HepG2 (cell line): ENCODE measurements at regions not wholly inside any gene's neighbourhood (a gene's known extent, or its start where the extent isn't known, plus 50 kb on each side); places are given as distances from the start of the nearest gene placed in this dataset.
A peak's percentile ranks its signal among the peaks of the same experiment; 100 is the strongest.

ENCODE experiments used
- ATF3 ChIP-seq: sonication (generic); formaldehyde crosslinking; IDR thresholded peaks from 2 replicates; pipeline ENCODE4 v1.4.0; 2020; ENCODE audit warnings: missing genetic modification reagents
- ATF4 ChIP-seq, 2 experiments: fragments of 450-650 bp in 1 of 2; sonication (generic) in 1 of 2; formaldehyde crosslinking; IDR thresholded peaks; 2 replicates each; pipeline versions ENCODE4 v1.5.0 to v1.8.0; 2020 to 2022; ENCODE audit warnings: mild to moderate bottlenecking in 1 of 2, missing genetic modification reagents in 1 of 2
- CREB1 ChIP-seq, 2 experiments: fragments of 450-650 bp in 1 of 2; IDR thresholded peaks; 2 replicates each; pipeline ENCODE4 v1.6.1; 2016 to 2017; ENCODE audit warnings: control low read depth in 1 of 2, mild to moderate bottlenecking in 1 of 2, missing compliant biosample characterization in 1 of 2, missing genetic modification characterization in 1 of 2
- GPBP1L1 ChIP-seq: sonication (generic); formaldehyde crosslinking; IDR thresholded peaks from 2 replicates; pipeline ENCODE4 v1.5.0; 2020; ENCODE audit warnings: mild to moderate bottlenecking, missing genetic modification reagents
- HNF4G ChIP-seq, 2 experiments: sonication (generic) in 1 of 2; formaldehyde crosslinking in 1 of 2; IDR thresholded peaks; 2 replicates each; pipeline versions ENCODE4 v1.4.0 to v1.6.1; 2011 to 2020; ENCODE audit warnings: borderline replicate concordance in 2 of 2, low read depth in 2 of 2, mild to moderate bottlenecking in 2 of 2, low read length in 1 of 2, missing genetic modification reagents in 1 of 2, moderate library complexity in 1 of 2
- MATR3 ChIP-seq: sonication (generic); formaldehyde crosslinking; IDR thresholded peaks from 2 replicates; pipeline ENCODE4 v1.4.0; 2020; ENCODE audit warnings: missing genetic modification reagents
- MZF1 ChIP-seq: sonication (generic); formaldehyde crosslinking; IDR thresholded peaks from 2 replicates; pipeline ENCODE4 v1.8.1; 2023; ENCODE audit warnings: mild to moderate bottlenecking, missing genetic modification reagents, borderline replicate concordance
- SMARCC2 ChIP-seq: fragments of 450-650 bp; IDR thresholded peaks from 2 replicates; pipeline ENCODE4 v1.6.1; 2017; ENCODE audit warnings: antibody characterized with exemption, mild to moderate bottlenecking
- SMYD3 ChIP-seq: sonication (generic); formaldehyde crosslinking; IDR thresholded peaks from 2 replicates; pipeline ENCODE4 v1.8.1; 2023; ENCODE audit warnings: mild to moderate bottlenecking, missing genetic modification reagents
- SP2 ChIP-seq: sonication (generic); formaldehyde crosslinking; IDR thresholded peaks from 2 replicates; pipeline ENCODE4 v1.5.1; 2020; ENCODE audit warnings: mild to moderate bottlenecking, missing genetic modification reagents
- TEF ChIP-seq: sonication (generic); formaldehyde crosslinking; IDR thresholded peaks from 2 replicates; pipeline ENCODE4 v1.5.0; 2020; ENCODE audit warnings: missing genetic modification reagents
- ZBTB49 ChIP-seq: sonication (generic); formaldehyde crosslinking; IDR thresholded peaks from 2 replicates; pipeline ENCODE4 v1.4.0; 2020; ENCODE audit warnings: missing genetic modification reagents, borderline replicate concordance
- ZNF234 ChIP-seq: sonication (generic); formaldehyde crosslinking; conservative IDR thresholded peaks from 2 replicates; pipeline ENCODE4 v1.5.1; 2020; ENCODE audit warnings: mild to moderate bottlenecking, missing genetic modification reagents
- ZNF354B ChIP-seq: sonication (generic); formaldehyde crosslinking; IDR thresholded peaks from 2 replicates; pipeline ENCODE4 v1.8.0; 2022; ENCODE audit warnings: mild to moderate bottlenecking, missing genetic modification reagents
- ZNF563 ChIP-seq: sonication (generic); formaldehyde crosslinking; IDR thresholded peaks from 2 replicates; pipeline ENCODE4 v1.8.0; 2022; ENCODE audit warnings: mild to moderate bottlenecking, moderate library complexity, missing genetic modification reagents
- ZNF629 ChIP-seq: sonication (generic); formaldehyde crosslinking; conservative IDR thresholded peaks from 2 replicates; pipeline ENCODE4 v1.5.0; 2020; ENCODE audit warnings: missing genetic modification reagents
- ZNF772 ChIP-seq: sonication (generic); formaldehyde crosslinking; IDR thresholded peaks from 2 replicates; pipeline ENCODE4 v1.5.0; 2020; ENCODE audit warnings: mild to moderate bottlenecking, missing genetic modification reagents
- ZNF839 ChIP-seq: sonication (generic); formaldehyde crosslinking; IDR thresholded peaks from 2 replicates; pipeline ENCODE4 v1.4.0; 2020; ENCODE audit warnings: missing genetic modification reagents, mild to moderate bottlenecking, borderline replicate concordance
- ZSCAN5A ChIP-seq: sonication (generic); formaldehyde crosslinking; IDR thresholded peaks from 2 replicates; pipeline ENCODE4 v1.8.0; 2022; ENCODE audit warnings: mild to moderate bottlenecking, missing genetic modification reagents, borderline replicate concordance

- TF ChIP-seq MZF1 (CRISPR knock-in tag): no peak
- no peak for TF ChIP-seq SP2 (CRISPR knock-in tag)
- peak; percentile 25; the same call in 1 of the 2 replicates for TF ChIP-seq ZNF772 (CRISPR knock-in tag)
- TF ChIP-seq GPBP1L1: no peak
- TF ChIP-seq HNF4G (IDR thresholded peaks at IDR 0.05; ENCODE audit: borderline replicate concordance, low read depth, low read length): peak; percentile 85; the same call in 1 of the 2 replicates
- peak; percentile 83; the same call in 1 of the 2 replicates for TF ChIP-seq HNF4G (CRISPR knock-in tag; IDR thresholded peaks at IDR 0.05; ENCODE audit: borderline replicate concordance, low read depth)
- TF ChIP-seq ZBTB49 (CRISPR knock-in tag): no peak
- TF ChIP-seq ATF3: peak; percentile 96
- no peak for TF ChIP-seq ZNF839 (CRISPR knock-in tag)
- no peak for TF ChIP-seq ZNF234 (CRISPR knock-in tag)
- TF ChIP-seq ZNF563 (CRISPR knock-in tag): no peak
- no peak for TF ChIP-seq SMYD3 (CRISPR knock-in tag)
- TF ChIP-seq CREB1 (IDR thresholded peaks at IDR 0.05): no peak; the same call in 1 of the 2 replicates
- no peak; the same call in 1 of the 2 replicates for TF ChIP-seq CREB1 (CRISPR knock-in tag; IDR thresholded peaks at IDR 0.05)
- peak in 1 of 2 experiments; percentile 55; a peak in 1 of 4 replicates for TF ChIP-seq ATF4 (CRISPR knock-in tag; IDR thresholded peaks at IDR 0.05)
- TF ChIP-seq ZNF629: no peak
- no peak for TF ChIP-seq SMARCC2
- no peak for TF ChIP-seq ZNF354B (CRISPR knock-in tag)
- TF ChIP-seq MATR3: no peak
- no peak for TF ChIP-seq TEF
- no peak for TF ChIP-seq ZSCAN5A (CRISPR knock-in tag)
Measured at GRCh38 chr16:86664522-86665318, 86.4 kb downstream of the FOXL1 start (continued).
